ENCODE measurements at regions not wholly inside any gene's neighbourhood (a gene's known extent, or its start where the extent isn't known, plus 50 kb on each side); places are given as distances from the start of the nearest gene placed in this dataset.

DNA sequence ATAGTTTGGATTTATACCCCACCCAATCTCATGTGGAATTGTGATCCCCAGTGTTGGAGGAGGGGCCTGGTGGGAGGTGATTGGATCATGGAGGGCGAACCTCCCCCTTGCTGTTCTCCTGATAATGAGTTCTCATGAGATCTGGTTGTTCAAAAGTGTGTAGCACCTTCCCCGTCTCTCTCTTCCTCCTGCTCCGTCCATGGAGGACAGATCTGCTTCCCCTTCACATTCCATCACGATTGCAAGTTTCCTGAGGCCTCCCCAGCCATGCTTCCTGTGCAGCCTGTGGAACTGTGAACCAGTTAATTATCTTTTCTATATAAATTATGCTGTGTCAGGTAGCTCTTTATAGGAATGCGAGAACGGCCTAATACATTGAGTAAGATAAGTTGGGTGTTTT lies 518.8 kb upstream of the LCORL start:
- no peaks in the 10 kb centered on the region for H3K27me3 ChIP-seq
- no peak overlapping the region for H3K4me3 ChIP-seq
- TF ChIP-seq, protein P1, sequence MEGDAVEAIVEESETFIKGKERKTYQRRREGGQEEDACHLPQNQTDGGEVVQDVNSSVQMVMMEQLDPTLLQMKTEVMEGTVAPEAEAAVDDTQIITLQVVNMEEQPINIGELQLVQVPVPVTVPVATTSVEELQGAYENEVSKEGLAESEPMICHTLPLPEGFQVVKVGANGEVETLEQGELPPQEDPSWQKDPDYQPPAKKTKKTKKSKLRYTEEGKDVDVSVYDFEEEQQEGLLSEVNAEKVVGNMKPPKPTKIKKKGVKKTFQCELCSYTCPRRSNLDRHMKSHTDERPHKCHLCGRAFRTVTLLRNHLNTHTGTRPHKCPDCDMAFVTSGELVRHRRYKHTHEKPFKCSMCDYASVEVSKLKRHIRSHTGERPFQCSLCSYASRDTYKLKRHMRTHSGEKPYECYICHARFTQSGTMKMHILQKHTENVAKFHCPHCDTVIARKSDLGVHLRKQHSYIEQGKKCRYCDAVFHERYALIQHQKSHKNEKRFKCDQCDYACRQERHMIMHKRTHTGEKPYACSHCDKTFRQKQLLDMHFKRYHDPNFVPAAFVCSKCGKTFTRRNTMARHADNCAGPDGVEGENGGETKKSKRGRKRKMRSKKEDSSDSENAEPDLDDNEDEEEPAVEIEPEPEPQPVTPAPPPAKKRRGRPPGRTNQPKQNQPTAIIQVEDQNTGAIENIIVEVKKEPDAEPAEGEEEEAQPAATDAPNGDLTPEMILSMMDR (IDR thresholded peaks at IDR 0.05): no peak
- TF ChIP-seq POLR2A (IDR thresholded peaks at IDR 0.05): no peak
- no peaks in the 10 kb centered on the region for H3K36me3 ChIP-seq
- ATAC-seq: no peak
- no peaks in the 10 kb centered on the region for H3K4me1 ChIP-seq
- intact Hi-C loops (cut with DNase I): no loop called here
- DNase-seq: no peak
- no peaks in the 10 kb centered on the region for H3K9me3 ChIP-seq
- H3K27ac ChIP-seq: no peak overlapping the region
- WGBS, 4 donors: 50 to 57% (median 53%) methylated on average over 6 of the region's 6 CpGs

DNA sequence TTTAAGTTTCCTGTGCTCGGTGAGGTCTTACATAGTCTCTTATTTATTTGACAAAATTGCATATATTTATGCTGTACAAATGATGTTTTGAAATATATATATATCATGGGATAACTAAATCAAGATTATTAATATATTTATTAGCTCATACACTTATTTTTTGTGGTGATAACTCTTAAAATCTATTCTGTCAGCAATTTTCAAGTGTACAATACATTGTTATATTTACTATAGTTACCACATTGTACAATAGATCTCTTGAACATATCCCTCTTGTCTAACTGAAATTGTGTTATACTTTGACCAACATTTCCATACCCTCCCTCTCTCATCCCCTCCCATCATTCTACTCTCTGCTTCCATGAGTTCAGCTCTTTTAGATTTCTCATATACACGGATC lies 516.6 kb upstream of the LCORL start:
- Histone ChIP-seq H3K27me3 (no peaks in the 10 kb centered on the region), H3K27ac (no peak overlapping the region), H3K9me3 (no peaks in the 10 kb centered on the region), H3K4me1 (no peaks in the 10 kb centered on the region), H3K36me3 (no peaks in the 10 kb centered on the region), H3K4me3 (no peak overlapping the region)
- DNase-seq (no peak), ATAC-seq (no peak)
- WGBS, 4 donors: 45 to 84% (median 57%) methylated on average over 2 of the region's 2 CpGs
- intact Hi-C loops (cut with DNase I): no loop called here
- no peak for TF ChIP-seq POLR2A (IDR thresholded peaks at IDR 0.05)
- TF ChIP-seq, protein P1 (IDR thresholded peaks at IDR 0.05): no peak

DNA sequence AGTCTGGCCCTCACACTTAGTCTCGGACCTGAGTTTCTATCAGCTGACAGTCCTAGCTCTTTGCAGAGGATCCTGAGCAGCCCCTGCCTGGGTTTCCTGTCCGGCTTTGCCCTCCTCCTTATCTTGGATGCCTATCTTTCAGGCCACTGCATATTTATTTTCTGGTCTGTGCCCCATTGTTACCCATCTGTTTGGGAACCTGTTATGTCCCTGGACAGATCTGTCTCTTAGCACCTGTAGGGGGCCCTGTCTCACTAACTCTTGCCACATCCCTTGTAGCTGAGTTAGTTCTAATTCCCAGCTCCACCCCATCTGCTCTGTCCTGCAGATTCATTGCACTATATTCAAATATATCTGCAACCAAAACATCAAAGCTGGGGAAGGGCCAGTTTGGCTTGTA lies 514.9 kb upstream of the LCORL start:
- Histone ChIP-seq H3K27ac (no peak overlapping the region), H3K9me3 (no peaks in the 10 kb centered on the region), H3K4me1 (no peaks in the 10 kb centered on the region), H3K36me3 (no peaks in the 10 kb centered on the region), H3K27me3 (no peaks in the 10 kb centered on the region), H3K4me3 (no peak overlapping the region)
- ATAC-seq: no peak
- intact Hi-C loops (cut with DNase I): no loop called here
- TF ChIP-seq POLR2A (IDR thresholded peaks at IDR 0.05): no peak
- TF ChIP-seq, protein P1 (IDR thresholded peaks at IDR 0.05): no peak
- 57 to 75% (median 63%) methylated on average over 2 of the region's 2 CpGs for WGBS, 4 donors
- no peak for DNase-seq

DNA sequence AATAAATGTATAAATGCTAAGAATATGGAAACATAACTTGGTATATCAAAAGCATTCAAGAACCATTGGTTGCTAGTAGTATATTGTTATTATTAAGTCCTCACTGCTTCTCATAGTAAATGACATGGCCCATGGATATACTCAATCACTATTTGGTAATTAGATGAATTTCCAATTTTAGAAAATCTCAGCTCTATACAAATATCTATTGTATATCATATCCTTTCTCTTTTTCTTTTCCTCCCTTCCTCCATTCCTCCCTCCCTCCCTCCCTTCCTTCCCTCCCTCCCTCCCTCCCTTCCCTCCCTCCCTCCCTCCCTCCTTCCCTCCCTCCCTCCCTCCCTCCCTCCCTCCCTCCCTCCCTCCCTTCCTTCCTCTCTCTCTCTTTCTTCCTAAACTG lies 514.4 kb upstream of the LCORL start:
- DNase-seq (no peak), ATAC-seq (no peak)
- intact Hi-C loops (cut with DNase I): no loop called here
- Histone ChIP-seq H3K36me3 (no peaks in the 10 kb centered on the region), H3K4me3 (no peak overlapping the region), H3K4me1 (no peaks in the 10 kb centered on the region), H3K27me3 (no peaks in the 10 kb centered on the region), H3K27ac (no peak overlapping the region), H3K9me3 (no peaks in the 10 kb centered on the region)
- no peak for TF ChIP-seq POLR2A (IDR thresholded peaks at IDR 0.05)

DNA sequence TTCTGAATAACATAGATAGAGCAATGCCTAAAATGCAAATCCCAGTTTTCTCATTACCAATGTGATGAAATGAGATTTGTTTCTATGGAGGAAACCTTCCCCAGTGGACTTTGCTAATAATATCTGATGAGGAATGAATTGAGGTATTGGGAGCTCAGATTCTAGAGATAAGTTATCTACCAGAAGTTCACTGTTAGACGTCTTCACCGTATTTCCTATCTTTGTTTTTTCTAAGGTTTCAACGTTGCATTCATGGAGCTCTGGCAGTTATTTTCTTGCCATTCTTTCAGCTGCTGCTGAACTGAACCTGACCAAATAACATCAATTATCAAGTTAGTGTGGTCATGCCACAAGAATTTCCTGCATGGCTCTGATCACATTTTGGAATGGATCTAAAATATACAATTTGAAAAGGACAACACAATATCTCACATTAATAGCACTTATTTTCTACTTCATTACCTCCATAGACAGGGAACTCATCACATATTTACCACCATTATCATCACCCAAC lies 511.8 kb upstream of the LCORL start:
- Histone ChIP-seq H3K4me3 (no peak overlapping the region), H3K4me1 (no peaks in the 10 kb centered on the region), H3K27me3 (no peaks in the 10 kb centered on the region), H3K36me3 (no peaks in the 10 kb centered on the region), H3K9me3 (no peaks in the 10 kb centered on the region), H3K27ac (no peak overlapping the region)
- no peak for ATAC-seq
- intact Hi-C loops (cut with DNase I): no loop called here
- TF ChIP-seq, protein P1 (IDR thresholded peaks at IDR 0.05): no peak
- no peak for TF ChIP-seq POLR2A (IDR thresholded peaks at IDR 0.05)
- DNase-seq: no peak
- 25 to 39% (median 28%) methylated on average over 3 of the region's 3 CpGs for WGBS, 4 donors

Data from heart left ventricle (tissue), 16 donors.